NCI-H1092 treated with DMSO at 0.1 percent for 48 hours (cell line): ENCODE measurements at regions not wholly inside any gene's neighbourhood (a gene's known extent, or its start where the extent isn't known, plus 50 kb on each side); places are given as distances from the start of the nearest gene placed in this dataset.
A peak's percentile ranks its signal among the peaks of the same experiment; 100 is the strongest.
"Not testable (repeated sequence)": the region's sequence is repeated elsewhere in the genome, so short reads cannot be mapped to it uniquely, and the experiment has no call there.

Experiments used
- DNase-seq: peaks from one replicate; lab custom pipeline; 2025; lab: John Stamatoyannopoulos, UW

DNA sequence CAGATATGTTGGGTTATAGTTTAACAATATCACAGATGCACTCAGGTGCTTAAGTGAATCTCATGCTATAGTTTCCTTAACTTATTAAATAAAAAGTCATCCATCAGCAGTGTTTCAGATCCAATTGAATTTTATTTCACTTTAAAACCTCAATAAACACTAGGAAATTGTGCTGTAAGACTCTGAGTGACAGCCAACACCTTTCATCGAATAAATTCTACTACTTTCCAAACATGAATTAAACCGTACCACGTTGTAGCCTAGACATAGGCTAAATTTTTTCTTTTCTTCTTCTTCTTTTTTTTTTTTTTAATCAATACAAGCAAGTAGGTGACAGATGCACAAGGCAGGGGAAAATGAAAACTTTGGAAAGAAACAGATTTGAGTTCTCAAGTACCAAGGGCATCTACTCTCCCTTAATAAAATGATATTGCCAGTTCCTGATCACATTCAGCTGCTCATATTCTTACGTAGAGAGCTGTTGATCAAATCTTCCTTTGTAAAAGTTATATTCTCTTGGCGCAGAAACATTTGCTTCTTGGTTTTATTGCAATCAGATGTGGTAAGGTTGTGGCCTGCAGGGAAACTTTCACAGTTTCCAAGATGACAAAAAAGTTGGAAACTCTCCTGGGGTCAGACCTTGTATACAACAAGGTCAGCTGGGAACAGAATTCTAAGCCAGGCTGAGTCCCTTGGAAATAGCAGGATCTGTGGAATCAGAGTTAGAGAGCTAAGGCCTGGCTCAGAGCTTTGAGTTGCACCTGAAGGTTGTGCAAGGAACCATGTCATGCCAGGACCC lies 147.7 kb downstream of the CD47 start:
- DNase-seq: no peak

DNA sequence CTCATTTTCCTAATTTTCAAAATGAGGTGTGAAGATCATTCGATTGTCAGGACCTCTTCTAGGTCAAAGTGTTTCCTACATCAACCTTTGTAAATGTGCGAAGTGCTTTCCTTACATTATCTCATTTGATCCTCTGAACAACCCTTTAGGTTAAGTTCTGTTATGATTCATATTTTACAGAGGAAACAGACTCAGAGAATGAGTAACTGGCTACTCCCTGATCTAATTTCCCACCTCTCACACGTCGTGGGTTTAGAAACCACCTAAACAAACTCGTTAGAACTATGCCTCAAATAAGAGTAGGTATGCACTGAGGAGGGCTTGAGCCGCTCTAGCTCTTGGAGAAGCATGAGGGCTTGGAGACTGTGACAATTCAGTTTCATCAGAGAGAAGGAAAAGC lies 148.6 kb downstream of the CD47 start:
- no peak for DNase-seq

DNA sequence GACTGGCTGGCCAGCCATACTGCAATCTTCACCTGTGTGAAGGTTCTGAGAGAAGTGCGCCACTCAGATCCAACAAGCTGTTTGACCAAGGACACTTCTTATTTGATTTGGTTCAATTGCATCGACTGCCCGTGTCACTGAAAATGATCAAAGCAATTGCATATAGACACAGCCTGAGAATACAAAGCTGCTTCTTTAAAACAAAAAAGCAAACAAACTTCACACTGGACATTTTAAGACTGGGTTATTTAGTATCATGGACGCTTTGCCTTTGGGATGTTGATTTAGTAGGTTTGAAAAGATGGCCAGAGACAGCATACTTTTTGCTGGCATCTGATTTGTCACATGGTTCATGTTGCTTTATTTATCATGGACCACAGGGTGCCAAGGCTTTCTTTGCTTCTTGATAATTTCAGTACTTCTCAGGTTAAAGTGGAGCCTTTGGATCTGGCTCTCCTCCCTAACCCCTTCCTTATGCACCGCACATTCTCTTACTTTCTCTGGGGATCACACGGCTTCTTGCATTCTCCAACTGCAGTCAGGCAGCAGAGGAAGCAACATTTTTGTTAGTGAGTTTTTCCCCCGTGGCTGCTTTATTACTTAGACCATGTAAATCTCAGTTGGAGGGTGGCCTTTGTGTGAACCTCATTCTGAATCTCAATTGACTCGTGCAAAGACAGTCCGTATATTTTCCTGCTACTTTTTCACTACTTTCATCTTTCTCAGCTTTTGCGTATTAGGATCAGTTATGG lies 151.0 kb downstream of the CD47 start:
- DNase-seq: no peak

DNA sequence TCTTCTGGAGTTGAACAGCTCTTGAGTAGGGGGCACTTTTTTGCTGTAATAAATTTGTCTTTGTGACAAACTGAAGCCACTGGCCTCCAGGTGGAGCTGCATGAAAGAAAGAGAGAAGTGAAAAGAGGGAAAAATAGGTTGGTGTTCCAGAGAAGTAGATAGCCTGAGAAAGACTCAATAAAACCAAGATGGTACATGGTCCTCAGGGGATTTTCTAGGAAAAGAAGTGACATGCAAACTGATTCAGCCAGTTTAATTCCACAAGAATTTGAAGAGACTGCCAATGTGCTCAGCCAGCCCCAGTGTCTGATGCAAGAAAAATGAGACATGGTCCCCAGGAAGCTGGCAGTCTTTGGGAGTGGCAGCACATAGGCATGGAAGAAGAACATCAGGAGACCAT lies 152.7 kb downstream of the CD47 start:
- peak; percentile 8 for DNase-seq

DNA sequence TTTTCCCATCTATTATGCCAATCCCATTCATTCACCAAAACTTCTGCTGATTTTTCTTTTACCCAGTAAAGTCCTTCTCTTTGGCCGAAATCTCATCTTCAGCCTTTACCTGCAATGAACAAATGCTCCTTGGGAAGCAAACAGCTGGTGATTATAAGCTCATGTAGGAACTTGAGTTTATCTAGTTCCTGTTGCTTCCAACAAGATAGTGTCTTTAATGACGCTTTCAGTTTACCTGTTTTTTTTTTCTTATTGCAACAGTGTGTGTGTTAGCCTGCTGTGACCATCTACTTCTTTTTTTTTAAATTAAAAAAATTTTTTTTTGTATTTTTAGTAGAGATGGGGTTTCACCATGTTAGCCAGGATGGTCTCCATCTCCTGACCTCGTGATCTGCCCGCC lies 156.0 kb downstream of the CD47 start:
- no peak for DNase-seq

DNA sequence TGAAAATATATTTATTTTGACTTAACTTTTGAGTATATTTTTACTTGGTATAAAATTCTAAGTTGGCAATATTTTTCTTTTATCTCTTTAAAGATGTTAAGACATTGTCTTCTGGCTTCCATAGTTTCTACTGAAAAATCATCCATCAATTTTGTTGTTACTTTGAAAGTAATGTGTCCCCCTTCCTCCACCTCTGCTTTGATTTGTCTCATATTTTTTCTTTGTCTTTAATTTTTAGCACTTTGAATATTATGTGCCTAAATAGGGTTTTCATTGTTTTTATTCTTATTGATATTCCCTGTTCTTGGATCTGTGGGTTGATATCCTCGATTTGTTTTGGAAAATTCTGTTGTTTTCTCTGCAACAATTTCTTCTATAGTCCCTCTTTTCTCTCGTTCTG lies 157.4 kb downstream of the CD47 start:
- no peak for DNase-seq

DNA sequence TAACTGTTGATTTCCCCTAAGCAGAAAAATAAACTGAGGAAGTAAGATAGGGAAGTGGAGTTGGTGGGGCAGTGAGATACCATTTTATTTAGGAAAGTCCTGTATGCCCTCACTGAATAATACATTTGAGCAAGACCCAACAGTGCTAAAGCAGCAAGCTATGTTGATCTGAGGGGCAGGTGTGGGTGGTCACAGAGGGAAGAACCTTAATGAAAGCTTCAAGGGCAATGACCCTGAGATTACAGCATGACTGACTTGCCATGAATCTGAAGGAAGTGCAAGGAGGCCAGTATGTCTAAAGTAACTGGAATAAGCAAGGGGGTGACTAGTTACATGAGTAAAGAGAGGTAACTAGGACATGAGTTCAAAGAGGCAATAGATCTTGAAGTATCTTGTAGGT lies 159.5 kb downstream of the CD47 start:
- DNase-seq: no peak

DNA sequence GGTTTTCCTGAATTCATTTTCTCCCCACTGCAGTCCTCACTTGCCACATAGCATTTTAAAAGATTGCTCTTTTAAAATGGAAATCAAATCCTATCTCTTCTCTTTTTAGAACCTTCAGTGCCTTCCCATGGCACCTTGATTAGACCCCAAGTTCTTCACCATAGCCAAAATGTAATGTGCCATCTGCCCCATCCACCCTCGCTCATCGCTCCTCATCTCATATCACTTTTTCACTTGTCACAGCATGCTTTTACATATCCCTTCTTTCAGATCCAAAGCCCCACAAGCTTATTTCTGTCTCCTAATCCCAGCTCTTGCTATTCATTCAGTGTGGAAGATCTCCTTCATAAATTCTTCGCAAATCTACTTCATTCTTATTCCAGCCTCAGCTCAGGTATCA lies 161.7 kb downstream of the CD47 start:
- no peak for DNase-seq

DNA sequence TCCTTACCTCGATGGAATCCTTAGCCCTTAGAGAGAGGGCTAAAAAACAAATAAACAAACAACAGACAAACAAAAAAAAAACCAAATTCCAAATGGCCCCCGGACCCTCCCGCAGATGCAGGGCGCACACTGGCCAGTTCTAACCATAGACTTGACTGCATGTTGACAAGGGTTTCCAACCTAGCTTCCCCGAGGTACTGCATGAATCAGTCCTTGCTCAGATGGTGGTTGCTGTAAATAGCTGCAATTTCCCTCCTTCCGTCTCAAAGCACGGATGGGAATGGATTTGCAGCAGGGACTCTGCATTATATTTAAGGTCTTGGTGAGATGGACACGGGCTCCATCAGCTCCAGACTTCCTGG lies 162.8 kb downstream of the CD47 start:
- DNase-seq: peak; percentile 66

DNA sequence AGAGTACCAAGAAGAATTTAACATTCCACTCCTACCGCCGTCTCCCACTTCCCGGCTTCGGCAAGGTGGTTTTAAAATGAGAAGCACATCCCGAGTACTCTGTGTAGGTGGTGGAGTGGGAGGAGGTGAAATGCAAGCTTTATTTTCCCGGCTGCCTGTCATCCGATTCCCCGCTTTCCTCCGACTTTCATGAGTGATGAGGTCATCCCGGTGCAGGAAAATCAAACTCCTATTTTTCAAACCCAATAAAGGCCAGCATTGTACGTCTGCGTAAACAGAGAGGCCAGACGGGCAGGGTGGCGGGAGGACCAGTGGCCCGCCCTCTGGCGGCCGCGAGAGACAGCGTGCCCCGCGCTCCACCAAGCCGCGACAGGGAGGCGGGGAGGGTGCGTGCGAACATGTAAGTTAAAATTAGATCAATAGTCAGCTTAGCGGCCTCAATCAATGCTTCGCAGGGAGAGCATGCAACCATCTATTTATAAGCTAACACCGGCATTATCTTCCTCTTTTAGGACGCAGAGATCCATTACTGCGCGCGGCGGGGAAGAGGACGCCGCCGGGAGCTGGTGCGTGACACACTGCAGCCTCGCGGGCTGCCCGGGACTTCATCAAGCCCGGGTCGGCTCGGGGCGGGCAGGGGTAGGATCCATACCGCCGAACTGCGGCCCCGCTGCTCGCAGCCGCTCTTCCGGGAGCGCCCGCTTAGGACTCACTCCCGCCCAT lies 163.3 kb downstream of the CD47 start:
- peak; percentile 78 for DNase-seq

DNA sequence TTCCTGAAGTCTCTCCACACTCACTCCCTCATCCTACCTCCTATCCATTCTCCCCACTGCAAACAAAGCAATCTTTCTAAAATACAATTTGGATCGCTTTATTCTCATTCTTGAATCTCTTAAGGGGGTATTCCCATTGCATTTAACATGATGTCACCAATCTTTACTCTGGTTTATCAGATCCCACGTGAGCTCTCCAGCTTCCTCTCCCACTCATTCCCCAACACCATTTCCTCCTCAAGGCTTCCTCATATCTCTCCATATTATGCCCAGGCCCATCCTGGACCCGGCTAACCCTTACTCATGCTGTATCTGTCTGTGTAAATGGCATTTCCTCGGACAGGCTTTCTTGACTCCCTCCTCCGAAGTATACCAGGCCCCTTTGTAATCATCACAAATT lies 165.0 kb downstream of the CD47 start:
- DNase-seq: no peak

DNA sequence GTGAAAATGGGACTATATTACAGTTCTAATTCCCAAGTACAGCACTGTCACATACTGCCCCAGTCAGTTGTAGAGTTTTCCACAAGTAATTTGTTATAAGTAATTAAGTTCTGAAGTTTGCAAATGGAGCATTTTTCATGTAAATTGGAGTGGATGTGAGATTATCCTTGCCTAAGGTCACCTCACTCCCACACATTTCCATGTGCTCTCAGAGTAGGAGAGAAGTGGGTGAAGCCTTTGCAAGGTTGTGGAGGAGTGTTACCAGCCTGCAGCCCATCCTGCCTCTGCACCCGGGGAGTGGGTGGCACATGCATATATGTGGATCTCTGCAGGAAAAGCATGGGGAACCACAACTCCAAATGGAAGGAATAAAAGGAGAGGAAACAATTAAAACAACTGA lies 169.8 kb downstream of the CD47 start:
- DNase-seq: no peak

DNA sequence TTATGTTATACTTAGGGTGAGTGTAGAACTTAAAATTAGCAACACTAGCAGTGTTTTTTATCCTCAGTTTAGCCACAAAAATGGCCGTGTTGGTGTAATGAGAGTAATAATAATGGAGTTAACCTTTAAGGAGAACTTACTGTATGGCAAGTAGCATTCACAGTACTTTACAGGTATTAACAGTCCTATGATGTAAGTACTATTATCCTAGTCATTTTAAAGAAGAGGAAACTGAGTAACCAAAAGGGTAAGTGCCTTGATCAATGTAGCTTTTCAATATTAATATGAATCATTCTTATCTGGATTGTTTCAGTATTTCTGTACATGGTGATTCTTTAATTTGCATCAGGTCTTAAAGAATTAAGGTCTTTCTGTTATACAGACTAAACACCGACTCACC lies 170.3 kb downstream of the CD47 start:
- no peak for DNase-seq

DNA sequence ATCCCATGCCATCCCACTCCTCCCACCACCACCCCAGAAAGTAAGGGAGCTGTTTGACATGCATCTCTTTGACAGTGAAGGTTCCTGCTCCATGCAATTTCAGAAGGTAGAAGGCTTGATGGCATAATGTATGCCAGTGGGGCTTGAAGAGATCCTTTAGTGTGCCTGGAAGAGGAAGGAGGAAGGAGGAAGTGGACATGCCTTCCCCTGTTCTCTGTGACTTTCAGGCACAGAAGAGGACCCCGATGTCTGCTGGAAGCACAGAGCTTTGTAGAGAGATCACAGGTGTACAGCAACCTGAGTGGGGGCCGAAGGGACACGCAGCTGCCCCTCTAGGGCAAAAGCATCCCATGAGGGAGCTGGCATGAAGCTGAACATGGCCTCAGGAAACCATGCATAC lies 171.6 kb downstream of the CD47 start:
- DNase-seq: no peak

DNA sequence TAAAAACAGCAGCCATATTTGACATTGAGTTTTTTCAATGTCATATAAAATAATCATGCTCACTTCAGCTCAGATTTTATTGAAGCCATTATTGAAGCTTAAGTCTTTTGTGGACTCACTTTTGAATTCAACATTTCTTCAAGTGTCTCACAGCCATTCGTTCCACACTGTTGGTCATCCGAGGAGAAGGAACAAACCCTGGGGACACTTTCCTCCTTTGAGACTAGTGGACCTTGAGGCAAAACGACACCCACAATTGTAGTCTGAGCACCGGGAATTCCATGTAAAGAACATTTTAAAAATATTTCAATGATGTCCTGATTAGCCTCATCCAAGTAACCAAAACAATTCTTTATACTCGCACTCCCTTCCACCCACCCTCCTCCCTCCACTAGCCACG lies 174.7 kb downstream of the CD47 start:
- DNase-seq: no peak

DNA sequence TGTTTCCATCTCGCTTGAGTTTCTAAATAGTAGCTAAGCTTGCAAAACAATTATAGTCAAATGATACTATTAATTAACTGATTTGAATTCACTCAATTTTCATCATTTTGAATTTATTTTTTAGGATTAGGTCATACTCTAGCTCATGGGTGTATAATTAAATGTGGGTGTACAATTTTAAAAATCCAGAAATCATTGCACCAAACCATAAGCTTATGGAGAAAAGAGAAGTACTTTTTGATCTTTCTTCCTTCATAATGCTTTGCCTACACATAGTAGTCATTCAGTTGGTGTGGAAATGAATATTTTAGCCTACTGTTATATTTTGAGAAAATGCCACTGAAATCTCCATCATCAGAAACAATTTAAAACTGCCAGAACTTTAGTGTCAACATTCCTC lies 175.1 kb downstream of the CD47 start:
- DNase-seq: no peak

DNA sequence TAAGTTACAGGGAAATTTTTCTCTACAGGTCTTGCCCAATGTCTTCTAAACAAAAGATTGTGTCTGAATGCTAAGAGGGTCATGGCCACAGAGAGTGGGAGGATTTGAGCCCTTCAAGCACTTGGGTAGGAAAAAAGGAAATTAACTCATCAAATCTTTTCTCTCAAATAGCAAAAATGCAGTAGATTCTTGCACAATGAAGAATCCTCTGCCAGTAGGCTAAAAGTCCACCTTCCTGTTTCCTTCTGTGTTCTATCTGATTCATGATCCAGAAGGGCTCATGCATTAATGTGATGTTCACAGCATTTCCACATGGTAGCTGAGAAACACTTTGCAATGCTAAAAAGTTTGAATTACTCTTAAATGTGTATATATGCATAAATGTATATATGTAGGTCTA lies 177.1 kb downstream of the CD47 start:
- no peak for DNase-seq

DNA sequence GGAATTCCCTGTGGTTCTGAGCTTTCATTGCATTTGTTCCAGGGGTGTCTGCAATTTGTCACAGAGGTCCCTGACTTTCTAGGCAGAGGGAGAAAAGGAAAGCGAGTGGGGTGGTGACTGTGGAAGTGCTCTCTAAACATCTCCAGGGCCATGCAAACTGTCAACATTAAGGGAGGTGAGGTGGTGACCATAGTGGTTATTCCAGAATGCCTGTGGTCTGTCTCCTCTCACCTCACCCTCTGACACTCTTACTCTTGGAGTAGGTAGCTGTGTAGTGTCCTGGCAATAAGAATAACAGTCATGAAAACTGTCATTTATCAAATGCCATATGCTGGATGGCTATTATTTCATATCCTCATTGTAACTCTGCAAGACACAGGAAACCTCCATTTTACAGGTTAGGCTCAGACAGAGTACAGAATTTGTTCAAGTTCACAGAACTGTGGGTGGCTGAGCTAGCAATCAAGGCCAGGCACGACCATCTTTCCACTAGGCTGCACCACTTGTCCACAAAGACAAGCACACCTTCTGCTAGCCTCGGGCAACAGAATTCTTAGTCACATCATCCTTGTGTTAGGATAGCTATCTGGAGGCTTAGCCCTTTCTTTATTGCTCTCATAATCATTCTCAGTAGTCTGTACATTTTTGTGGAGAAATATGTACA lies 179.4 kb downstream of the CD47 start:
- no peak for DNase-seq

DNA sequence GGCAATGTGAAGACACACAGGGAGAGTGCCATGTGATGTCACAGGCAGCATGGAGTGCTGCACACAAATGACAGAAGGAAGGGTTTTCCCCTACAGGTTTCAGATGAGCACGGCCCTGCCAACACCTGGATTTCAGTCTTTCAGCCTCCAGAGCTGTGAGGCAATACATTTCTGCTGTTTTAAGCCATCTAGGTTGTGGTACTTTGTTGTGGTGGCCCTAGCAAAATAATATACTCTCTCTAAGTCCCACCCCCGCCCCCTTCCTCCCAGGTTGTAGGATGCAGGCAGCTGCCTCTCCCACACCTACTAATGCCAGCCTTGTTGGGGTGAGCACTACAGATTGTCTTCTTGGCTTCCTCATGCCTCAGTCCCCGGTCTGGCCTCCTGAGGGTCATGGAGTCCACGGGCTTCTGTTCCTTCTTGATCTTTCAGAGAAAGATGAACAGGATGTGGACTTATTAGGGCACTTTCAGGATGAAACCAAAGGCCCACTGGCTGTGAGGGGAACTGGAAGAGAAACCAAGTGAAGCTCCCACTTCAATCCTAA lies 180.0 kb downstream of the CD47 start:
- no peak for DNase-seq

DNA sequence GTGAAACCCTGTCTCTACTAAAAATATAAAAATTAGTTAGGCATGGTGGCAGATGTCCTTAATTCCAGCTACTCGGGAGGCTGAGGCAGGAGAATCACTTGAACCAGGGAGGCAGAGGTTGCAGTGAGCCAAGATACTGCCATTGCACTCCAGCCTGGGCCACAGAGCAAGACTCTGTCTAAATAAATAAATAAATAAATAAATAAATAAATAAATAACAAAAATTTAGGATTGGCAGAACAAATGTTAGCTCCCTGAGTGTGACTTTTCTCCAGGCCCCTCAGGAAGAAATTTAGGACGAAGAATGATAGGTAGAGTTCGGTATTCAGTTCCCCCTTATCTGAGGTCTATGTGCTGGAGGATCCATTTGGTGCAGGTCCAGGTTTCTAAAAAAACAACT lies 181.2 kb downstream of the CD47 start:
- not testable (repeated sequence) for DNase-seq

DNA sequence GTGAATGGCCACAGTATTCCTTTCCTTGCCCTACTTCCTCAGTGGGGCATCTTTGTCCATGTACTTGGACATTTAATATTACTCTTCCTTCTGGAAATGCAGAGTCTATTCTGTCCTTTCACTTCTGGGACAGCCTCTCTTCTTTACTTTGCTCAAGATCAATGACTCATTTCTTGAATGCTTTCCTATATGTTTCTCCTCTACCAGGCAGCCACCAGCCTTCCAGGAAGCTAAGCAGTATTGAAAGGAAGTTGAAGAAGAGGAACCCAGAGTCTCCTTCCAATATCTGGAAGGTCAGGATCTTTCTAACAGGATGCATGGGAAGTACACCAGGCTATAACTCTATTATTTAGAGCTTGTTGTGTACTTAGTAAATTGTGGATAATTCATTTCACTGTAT lies 182.8 kb downstream of the CD47 start:
- DNase-seq: no peak

DNA sequence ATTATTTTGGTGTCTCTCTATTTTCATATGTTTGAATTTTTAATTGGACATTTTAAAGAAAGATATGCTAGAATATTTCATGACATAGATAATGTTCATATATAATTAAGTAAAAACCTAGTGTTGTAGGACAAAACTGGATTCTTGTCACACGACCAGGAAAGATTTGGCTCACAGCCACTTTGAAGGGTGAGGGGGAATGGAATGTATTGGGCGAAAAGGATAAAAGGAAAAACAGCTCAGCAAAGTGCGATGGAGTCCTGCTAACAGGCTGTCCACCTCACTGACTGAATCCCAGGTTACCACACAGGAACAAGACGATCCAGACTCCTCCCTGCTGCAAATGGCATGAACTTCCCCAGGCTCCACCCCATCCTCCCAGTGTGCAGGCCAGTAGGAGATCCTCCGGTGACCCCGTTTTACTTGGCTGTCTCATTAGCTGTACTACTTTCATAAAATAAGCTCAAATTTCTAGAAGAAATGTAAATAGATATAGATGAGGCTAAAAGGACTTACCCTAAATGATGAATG lies 186.2 kb downstream of the CD47 start:
- no peak for DNase-seq
